Glutamatergic neuron (in vitro differentiated cells): ENCODE measurements at regions not wholly inside any gene's neighbourhood (a gene's known extent, or its start where the extent isn't known, plus 50 kb on each side); places are given as distances from the start of the nearest gene placed in this dataset.

Experiments used
- DNase-seq: peaks from one replicate; pipeline ENCODE4 v3.0.0; 2022
- H3K27ac Mint-ChIP-seq: one replicate; pipeline ENCODE4 v1.8.0; 2020; ENCODE audit warnings: mild to moderate bottlenecking, mixed read lengths, inconsistent platforms; ENCODE audit not compliant: unreplicated experiment
- H3K27me3 Mint-ChIP-seq: one replicate; pipeline ENCODE4 v1.8.0; 2020; ENCODE audit warnings: mild to moderate bottlenecking, moderate library complexity, mixed read lengths, inconsistent platforms; ENCODE audit not compliant: unreplicated experiment
- H3K36me3 Mint-ChIP-seq: one replicate; pipeline ENCODE4 v1.8.0; 2020; ENCODE audit warnings: mild to moderate bottlenecking, mixed read lengths, inconsistent platforms; ENCODE audit not compliant: unreplicated experiment
- H3K4me1 Mint-ChIP-seq: one replicate; pipeline ENCODE4 v1.8.0; 2020; ENCODE audit warnings: mild to moderate bottlenecking, low read depth, mixed read lengths, inconsistent platforms; ENCODE audit not compliant: unreplicated experiment
- H3K4me3 Mint-ChIP-seq: one replicate; pipeline ENCODE4 v1.8.0; 2020; ENCODE audit warnings: mild to moderate bottlenecking, mixed read lengths, inconsistent platforms; ENCODE audit not compliant: unreplicated experiment
- H3K9me3 Mint-ChIP-seq: one replicate; pipeline ENCODE4 v1.8.0; 2020; ENCODE audit warnings: mild to moderate bottlenecking, moderate library complexity, mixed read lengths, inconsistent platforms; ENCODE audit not compliant: unreplicated experiment
- TF ChIP-seq, protein P1 (sequence below): fragments of 200-600 bp; sonication (generic); IDR thresholded peaks from one replicate; pipeline ENCODE4 v1.5.0; 2021; ENCODE audit not compliant: partially characterized antibody, unreplicated experiment

DNA sequence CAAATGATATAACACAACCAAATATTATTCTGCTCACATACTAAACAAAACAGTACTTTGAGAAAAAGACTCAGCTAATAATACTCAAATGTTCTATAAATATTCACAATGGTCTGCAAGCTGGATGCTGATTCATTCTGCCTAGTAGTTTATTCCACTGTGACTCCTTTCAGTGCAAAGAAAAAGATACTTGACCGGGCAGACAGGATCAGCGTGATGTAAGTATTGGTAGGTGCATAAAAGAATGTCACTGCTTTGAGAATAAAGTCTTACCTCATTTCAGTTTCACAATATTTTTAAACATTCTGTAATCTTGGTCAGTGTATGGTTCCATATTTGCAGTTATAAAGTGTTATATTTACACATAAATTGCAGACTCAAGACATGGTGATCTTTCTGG, 223.0 kb upstream of the NUDT12 start:
- H3K4me1 Mint-ChIP-seq = no peaks in the 10 kb centered on the region
- no peaks in the 10 kb centered on the region for H3K9me3 Mint-ChIP-seq
- peaks cover 7% of the 10 kb centered on the region for H3K36me3 Mint-ChIP-seq
- H3K4me3 Mint-ChIP-seq = no peak overlapping the region
- DNase-seq = no peak
- TF ChIP-seq, protein P1, sequence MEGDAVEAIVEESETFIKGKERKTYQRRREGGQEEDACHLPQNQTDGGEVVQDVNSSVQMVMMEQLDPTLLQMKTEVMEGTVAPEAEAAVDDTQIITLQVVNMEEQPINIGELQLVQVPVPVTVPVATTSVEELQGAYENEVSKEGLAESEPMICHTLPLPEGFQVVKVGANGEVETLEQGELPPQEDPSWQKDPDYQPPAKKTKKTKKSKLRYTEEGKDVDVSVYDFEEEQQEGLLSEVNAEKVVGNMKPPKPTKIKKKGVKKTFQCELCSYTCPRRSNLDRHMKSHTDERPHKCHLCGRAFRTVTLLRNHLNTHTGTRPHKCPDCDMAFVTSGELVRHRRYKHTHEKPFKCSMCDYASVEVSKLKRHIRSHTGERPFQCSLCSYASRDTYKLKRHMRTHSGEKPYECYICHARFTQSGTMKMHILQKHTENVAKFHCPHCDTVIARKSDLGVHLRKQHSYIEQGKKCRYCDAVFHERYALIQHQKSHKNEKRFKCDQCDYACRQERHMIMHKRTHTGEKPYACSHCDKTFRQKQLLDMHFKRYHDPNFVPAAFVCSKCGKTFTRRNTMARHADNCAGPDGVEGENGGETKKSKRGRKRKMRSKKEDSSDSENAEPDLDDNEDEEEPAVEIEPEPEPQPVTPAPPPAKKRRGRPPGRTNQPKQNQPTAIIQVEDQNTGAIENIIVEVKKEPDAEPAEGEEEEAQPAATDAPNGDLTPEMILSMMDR = no peak
- no peak overlapping the region for H3K27ac Mint-ChIP-seq
- H3K27me3 Mint-ChIP-seq = peaks cover 2% of the 10 kb centered on the region

DNA sequence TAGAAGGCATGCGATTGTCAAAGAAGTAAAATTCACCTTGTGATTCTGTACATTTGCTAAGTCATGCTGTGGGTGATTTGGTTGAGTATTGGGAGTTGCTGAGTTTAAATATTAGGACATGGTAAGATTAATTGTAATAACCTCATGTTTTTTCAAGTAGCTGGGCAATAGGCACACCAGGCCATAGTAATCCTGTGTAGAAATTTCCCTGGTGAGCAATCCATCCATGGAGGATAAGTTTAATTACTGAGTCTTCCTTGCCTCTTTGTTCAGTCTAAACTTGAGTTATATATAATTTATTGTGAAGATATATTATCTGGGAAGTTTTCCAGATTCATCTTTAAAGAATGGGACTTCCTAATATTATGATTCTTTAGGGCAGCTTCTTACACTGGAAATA, 221.1 kb upstream of the NUDT12 start:
- TF ChIP-seq, protein P1 = no peak
- H3K9me3 Mint-ChIP-seq = peaks cover under 1% of the 10 kb centered on the region
- DNase-seq = no peak

DNA sequence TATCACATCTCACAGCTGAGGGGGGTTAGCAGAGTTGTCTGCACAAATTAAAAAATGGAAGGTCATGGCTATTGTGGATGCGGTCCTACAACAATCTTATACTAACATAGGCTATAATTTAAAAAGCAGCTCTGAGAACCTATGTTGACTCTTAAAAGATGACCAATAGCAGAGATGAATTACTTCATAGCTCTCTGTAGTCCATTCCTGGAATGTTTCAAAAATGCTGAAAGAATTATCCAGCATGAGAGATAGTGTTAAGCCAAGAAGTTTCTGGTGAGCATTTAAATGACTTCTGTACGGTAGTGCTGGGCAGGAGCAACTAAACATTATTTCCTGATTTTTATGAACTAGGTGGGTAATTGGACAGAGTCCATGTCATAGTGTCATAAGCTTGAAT, 218.2 kb upstream of the NUDT12 start:
- no peaks in the 10 kb centered on the region for H3K27me3 Mint-ChIP-seq
- H3K27ac Mint-ChIP-seq = no peak overlapping the region
- H3K36me3 Mint-ChIP-seq = no peaks in the 10 kb centered on the region
- DNase-seq = no peak
- no peak overlapping the region for H3K4me3 Mint-ChIP-seq
- peaks cover 2% of the 10 kb centered on the region for H3K9me3 Mint-ChIP-seq
- TF ChIP-seq, protein P1 = no peak
- H3K4me1 Mint-ChIP-seq = no peaks in the 10 kb centered on the region

More for the DNA sequence above, 221.1 kb upstream of the NUDT12 start:
- H3K4me1 Mint-ChIP-seq = no peaks in the 10 kb centered on the region
- no peaks in the 10 kb centered on the region for H3K36me3 Mint-ChIP-seq
- no peak overlapping the region for H3K27ac Mint-ChIP-seq
- no peaks in the 10 kb centered on the region for H3K27me3 Mint-ChIP-seq
- no peak overlapping the region for H3K4me3 Mint-ChIP-seq

DNA sequence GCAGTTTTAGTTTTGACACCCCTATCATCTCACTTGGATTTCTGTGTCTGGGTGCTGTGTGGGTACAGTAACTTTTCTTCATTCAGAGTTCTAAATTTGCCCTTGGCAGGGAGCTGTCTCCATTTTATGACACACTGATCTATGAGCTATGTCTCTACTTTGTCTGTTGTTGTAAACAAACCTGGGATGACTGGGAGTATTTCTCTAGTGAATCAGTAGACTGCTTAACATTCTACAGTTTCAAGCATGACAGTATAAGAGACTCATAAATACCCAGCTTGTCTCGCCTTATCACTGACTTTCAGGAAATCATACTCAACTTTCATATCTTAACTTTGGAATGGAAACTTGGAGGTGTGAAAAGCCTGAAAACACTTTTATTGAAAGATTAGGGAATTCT, 212.1 kb upstream of the NUDT12 start:
- no peak overlapping the region for H3K27ac Mint-ChIP-seq
- no peak overlapping the region for H3K4me3 Mint-ChIP-seq
- no peaks in the 10 kb centered on the region for H3K27me3 Mint-ChIP-seq
- H3K4me1 Mint-ChIP-seq = no peaks in the 10 kb centered on the region
- TF ChIP-seq, protein P1 = no peak
- no peaks in the 10 kb centered on the region for H3K36me3 Mint-ChIP-seq
- DNase-seq = no peak
- peaks cover 2% of the 10 kb centered on the region for H3K9me3 Mint-ChIP-seq

DNA sequence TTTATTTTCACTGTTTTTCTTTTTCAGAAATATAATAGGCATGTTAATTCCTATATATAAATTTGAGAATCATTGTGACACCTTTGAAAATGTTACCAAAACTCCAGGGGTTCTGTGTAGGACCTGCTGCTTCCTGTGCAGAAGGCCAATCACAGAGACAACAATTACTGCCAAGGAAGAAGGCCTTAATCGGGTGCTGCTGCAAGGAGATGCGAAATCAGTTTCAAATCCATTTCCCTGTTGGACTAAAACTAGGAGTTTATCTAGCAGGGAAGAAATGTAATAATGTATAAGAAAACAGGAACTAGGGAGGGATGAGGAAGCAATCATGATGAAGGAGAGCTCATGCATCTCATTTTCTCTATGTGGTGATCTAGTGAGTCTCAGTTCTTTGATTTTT, 209.7 kb upstream of the NUDT12 start:
- TF ChIP-seq, protein P1 = no peak
- Mint-ChIP-seq H3K9me3 (no peaks in the 10 kb centered on the region), H3K4me3 (no peak overlapping the region), H3K36me3 (peaks cover 4% of the 10 kb centered on the region), H3K4me1 (no peaks in the 10 kb centered on the region), H3K27me3 (no peaks in the 10 kb centered on the region), H3K27ac (no peak overlapping the region)
- DNase-seq = no peak
